H1 (cell line): ENCODE measurements at regions not wholly inside any gene's neighbourhood (a gene's known extent, or its start where the extent isn't known, plus 50 kb on each side); places are given as distances from the start of the nearest gene placed in this dataset.

ENCODE experiments used
- CTCF ChIA-PET: fragments of 300-600 bp; sonication (Branson Sonifier 250); formaldehyde crosslinking; loops from one replicate; lab custom pipeline; 2021; ENCODE audit not compliant: partially characterized antibody; lab: Charles Lee
- POLR2A ChIA-PET: fragments of 300-600 bp; sonication (Branson Sonifier 250); formaldehyde crosslinking; loops from one replicate; lab custom pipeline; 2021; ENCODE audit warnings: inconsistent platforms; ENCODE audit not compliant: partially characterized antibody; lab: Charles Lee
- DNase-seq, 2 experiments: peaks; one replicate each; pipeline versions ENCODE4 v3.0.0 to v3.0.0-alpha.2; 2010 to 2022; ENCODE audit warnings: low spot score in 2 of 2, low read depth in 1 of 2, mixed read lengths in 1 of 2
- FAIRE-seq: peaks from 2 replicates; lab custom pipeline; 2011; peaks lifted over from hg19 to GRCh38; lab: Jason Lieb, UNC
- H2AFZ ChIP-seq: 2 replicates; pipeline ENCODE4 v1.8.1; 2012; ENCODE audit warnings: low read length, inconsistent platforms
- H2AK5ac ChIP-seq: 2 replicates; pipeline ENCODE4 v1.6.1; 2013; ENCODE audit warnings: low read depth, low read length
- H2BK120ac ChIP-seq: replicated peaks from 2 replicates; pipeline ENCODE3; 2013; ENCODE audit warnings: low read depth, low read length, inconsistent platforms
- H2BK12ac ChIP-seq: 2 replicates; pipeline ENCODE4 v1.6.1; 2013; ENCODE audit warnings: low read depth, low read length
- H2BK15ac ChIP-seq: 2 replicates; pipeline ENCODE4 v1.6.1; 2013; ENCODE audit warnings: low read length
- H2BK20ac ChIP-seq: 2 replicates; pipeline ENCODE4 v1.6.1; 2013; ENCODE audit warnings: low read length
- H2BK5ac ChIP-seq: 2 replicates; pipeline ENCODE4 v1.6.1; 2013; ENCODE audit warnings: low read depth, low read length
- H3K14ac ChIP-seq: 2 replicates; pipeline ENCODE4 v1.6.1; 2013; ENCODE audit warnings: inconsistent platforms; ENCODE audit not compliant: insufficient read length
- H3K18ac ChIP-seq: 2 replicates; pipeline ENCODE4 v1.6.1; 2013; ENCODE audit warnings: low read length; ENCODE audit errors: extremely low read depth
- H3K23ac ChIP-seq: 2 replicates; pipeline ENCODE4 v1.6.1; 2013; ENCODE audit warnings: inconsistent platforms; ENCODE audit not compliant: insufficient read length
- H3K23me2 ChIP-seq: 2 replicates; pipeline ENCODE4 v1.6.1; 2013; ENCODE audit warnings: low read depth, low read length
- H3K27ac ChIP-seq: 2 replicates; pipeline ENCODE4 v1.6.1; 2011; ENCODE audit warnings: low read depth, low read length, inconsistent platforms
- H3K27me3 ChIP-seq, 4 experiments: replicated peaks in 1 of 4; 1 replicate in 1 of 4; 2 replicates in 3 of 4; pipeline versions ENCODE4 v1.6.1 to v1.8.1; 2011 to 2013; ENCODE audit warnings: low read length in 3 of 4, mild to moderate bottlenecking in 3 of 4, inconsistent platforms in 2 of 4, mixed read lengths in 2 of 4, moderate library complexity in 1 of 4; ENCODE audit not compliant: control insufficient read depth in 3 of 4, insufficient read depth in 3 of 4; ENCODE audit errors: extremely low read depth in 1 of 4
- H3K36me3 ChIP-seq, 4 experiments: 2 replicates each; pipeline versions ENCODE4 v1.6.1 to v1.8.1; 2011 to 2013; ENCODE audit warnings: mild to moderate bottlenecking in 4 of 4, low read length in 3 of 4, moderate library complexity in 2 of 4, control low read depth in 1 of 4, inconsistent platforms in 1 of 4; ENCODE audit not compliant: insufficient read depth in 4 of 4, control insufficient read depth in 2 of 4
- H3K4ac ChIP-seq: replicated peaks from 2 replicates; pipeline ENCODE3; 2013; ENCODE audit warnings: low read length, low read depth, mixed read lengths, inconsistent platforms; ENCODE audit not compliant: insufficient read length
- H3K4me1 ChIP-seq, 4 experiments: replicated peaks in 1 of 4; 1 replicate in 1 of 4; 2 replicates in 3 of 4; pipeline versions ENCODE4 v1.6.1 to v1.8.1; 2011 to 2013; ENCODE audit warnings: low read length in 3 of 4, inconsistent platforms in 2 of 4, mixed read lengths in 1 of 4; ENCODE audit not compliant: insufficient read depth in 4 of 4, control insufficient read depth in 3 of 4
- H3K4me2 ChIP-seq, 2 experiments: 2 replicates each; pipeline versions ENCODE4 v1.6.1 to v1.8.1; 2011 to 2013; ENCODE audit warnings: low read depth in 2 of 2, low read length in 2 of 2, control low read depth in 1 of 2, inconsistent platforms in 1 of 2, mild to moderate bottlenecking in 1 of 2; ENCODE audit not compliant: insufficient read depth in 1 of 2
- H3K4me3 ChIP-seq, 4 experiments: fragments of 200-600, 300-600 bp in 1 of 4; sonication (generic), shearing (Covaris generic), sonication (Bioruptor Twin) in 1 of 4; 2 replicates each; pipeline versions ENCODE4 v1.5.1 to v1.8.1; 2011 to 2016; ENCODE audit warnings: low read length in 4 of 4, low read depth in 3 of 4, control low read depth in 2 of 4, inconsistent platforms in 2 of 4, mild to moderate bottlenecking in 2 of 4, mixed read lengths in 1 of 4, moderate library complexity in 1 of 4; ENCODE audit not compliant: insufficient read depth in 2 of 4; ENCODE audit errors: extremely low read depth in 1 of 4
- H3K56ac ChIP-seq: replicated peaks from 2 replicates; pipeline ENCODE3; 2013; ENCODE audit warnings: low read depth, mild to moderate bottlenecking, mixed read lengths, low read length, inconsistent platforms; ENCODE audit not compliant: insufficient read length
- H3K79me1 ChIP-seq: 2 replicates; pipeline ENCODE4 v1.6.1; 2013; ENCODE audit warnings: low read depth, low read length, control low read depth
- H3K79me2 ChIP-seq, 2 experiments: 2 replicates each; pipeline versions ENCODE4 v1.6.1 to v1.8.1; 2012 to 2013; ENCODE audit warnings: low read length in 2 of 2, mild to moderate bottlenecking in 2 of 2, inconsistent platforms in 1 of 2; ENCODE audit not compliant: insufficient read depth in 2 of 2, control insufficient read depth in 1 of 2
- H3K9ac ChIP-seq, 4 experiments: replicated peaks in 1 of 4; 1 replicate in 1 of 4; 2 replicates in 3 of 4; pipeline versions ENCODE4 v1.6.1 to v1.8.1; 2011 to 2013; ENCODE audit warnings: low read depth in 3 of 4, low read length in 3 of 4, control low read depth in 2 of 4, mild to moderate bottlenecking in 2 of 4, moderate library complexity in 2 of 4, inconsistent platforms in 1 of 4; ENCODE audit errors: extremely low read depth in 1 of 4
- H3K9me3 ChIP-seq, 2 experiments: 2 replicates each; pipeline versions ENCODE4 v1.6.1 to v1.8.1; 2012 to 2013; ENCODE audit warnings: mild to moderate bottlenecking in 2 of 2, moderate library complexity in 2 of 2, control low read depth in 1 of 2, inconsistent platforms in 1 of 2, low read depth in 1 of 2, low read length in 1 of 2, mixed read lengths in 1 of 2; ENCODE audit not compliant: insufficient read depth in 2 of 2
- H4K20me1 ChIP-seq, 2 experiments: replicated peaks in 1 of 2; 2 replicates each; pipeline versions ENCODE3 to v1.8.1; 2011 to 2013; ENCODE audit warnings: inconsistent platforms in 2 of 2, low read length in 2 of 2, mild to moderate bottlenecking in 1 of 2; ENCODE audit not compliant: insufficient read depth in 2 of 2, control insufficient read depth in 1 of 2
- H4K5ac ChIP-seq: 2 replicates; pipeline ENCODE4 v1.6.1; 2013; ENCODE audit warnings: low read length, low read depth, mixed read lengths, inconsistent platforms; ENCODE audit not compliant: insufficient read length
- H4K8ac ChIP-seq: 2 replicates; pipeline ENCODE4 v1.8.0; 2013; ENCODE audit warnings: mild to moderate bottlenecking, moderate library complexity, low read length, inconsistent platforms; ENCODE audit not compliant: insufficient read depth; ENCODE audit errors: extremely low read depth
- H4K91ac ChIP-seq: replicated peaks from 2 replicates; pipeline ENCODE3; 2013; ENCODE audit warnings: low read length, mixed read lengths, inconsistent platforms; ENCODE audit not compliant: insufficient read length
- EP300 ChIP-seq, 2 experiments: IDR thresholded peaks; 1 replicate in 1 of 2; 2 replicates in 1 of 2; pipeline ENCODE4 v1.6.1; 2011 to 2012; ENCODE audit warnings: low read depth in 2 of 2, low read length in 2 of 2, mild to moderate bottlenecking in 2 of 2, borderline replicate concordance in 1 of 2, inconsistent platforms in 1 of 2, moderate library complexity in 1 of 2
- MAX ChIP-seq: IDR thresholded peaks from 2 replicates; pipeline ENCODE4 v1.6.1; 2012; ENCODE audit warnings: inconsistent platforms
- NRF1 ChIP-seq: IDR thresholded peaks from 2 replicates; pipeline ENCODE4 v1.6.1; 2011; ENCODE audit warnings: mild to moderate bottlenecking, low read depth, low read length, improper control_type of control experiment
- SP2 ChIP-seq: IDR thresholded peaks from 2 replicates; pipeline ENCODE4 v1.6.1; 2012; ENCODE audit warnings: mild to moderate bottlenecking, low read length, inconsistent platforms
- WGBS, 2 experiments: shearing (Covaris generic) in 1 of 2; methylation state at CpG; one replicate each; pipeline versions ENCODE4 v1.1.6 to v1.1.7; 2013 to 2015; ENCODE audit warnings: low lambda C conversion rate in 2 of 2, mixed read lengths in 2 of 2, inconsistent platforms in 1 of 2, low coverage in 1 of 2, missing lambda C conversion rate in 1 of 2; ENCODE audit not compliant: insufficient replicate concordance in 2 of 2, insufficient coverage in 1 of 2, insufficient read length in 1 of 2; ENCODE audit errors: extremely low coverage in 1 of 2, missing lambda C conversion rate in 1 of 2; 5-methylcytosine and 5-hydroxymethylcytosine counted together
- TF ChIP-seq, protein P1 (sequence below): IDR thresholded peaks from 2 replicates; pipeline ENCODE4 v1.6.1; 2012; ENCODE audit warnings: inconsistent platforms

DNA sequence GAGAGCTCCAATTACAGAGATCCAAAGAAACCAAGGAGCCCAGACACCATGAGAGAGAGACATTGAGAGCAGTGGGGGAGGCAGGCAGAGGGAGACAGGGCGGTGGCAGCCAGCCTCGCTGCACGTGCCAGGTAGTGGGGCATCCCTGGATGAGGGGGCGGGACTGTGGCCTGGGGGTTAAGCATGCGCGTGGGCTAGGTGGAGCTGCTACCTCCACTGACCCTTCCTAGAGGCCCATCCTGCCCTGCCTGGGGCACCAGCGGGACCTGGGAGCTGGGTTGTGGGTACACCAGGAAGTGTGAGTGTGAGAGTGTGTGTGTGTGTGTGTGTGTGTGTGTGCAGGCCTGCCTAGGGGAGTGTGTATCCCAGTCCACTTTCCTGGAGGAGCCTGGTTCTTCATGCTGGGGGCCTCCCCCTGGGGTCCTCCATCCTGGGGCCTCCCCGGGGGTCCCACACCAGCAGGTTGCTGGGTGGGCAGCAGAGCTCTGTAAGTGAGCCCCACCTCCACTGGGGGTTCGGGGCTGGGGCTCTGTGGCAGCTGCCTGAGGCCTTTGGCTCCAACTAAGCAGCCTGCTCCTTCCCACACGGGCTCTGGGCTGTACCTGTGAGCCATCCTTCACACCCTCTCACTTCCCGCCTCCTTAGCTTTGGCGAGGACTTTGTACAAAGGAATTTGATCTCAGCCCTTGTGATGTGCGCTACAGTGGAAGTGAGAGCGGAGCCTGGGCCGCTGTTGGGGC lies 127.4 kb downstream of the IRF8 start:
- Histone ChIP-seq H4K8ac (no peak overlapping the region), H2AFZ (no peak overlapping the region), H3K36me3 (no peaks in the 10 kb centered on the region), H3K4me2 (no peak overlapping the region), H2BK120ac (no peak overlapping the region), H3K4me1 (peaks cover 0 to 3% (median 0%) of the 10 kb centered on the region in 4 experiments; a peak in 3 of 7 replicates), H3K9me3 (peaks cover 3 to 14% of the 10 kb centered on the region in 2 experiments; a peak in 3 of 4 replicates), H3K4me3 (no peak overlapping the region), H4K5ac (no peak overlapping the region), H4K20me1 (no peaks in the 10 kb centered on the region), H3K18ac (no peak overlapping the region), H3K27ac (no peak overlapping the region), H3K14ac (no peak overlapping the region), H2BK5ac (no peak overlapping the region), H3K4ac (no peak overlapping the region), H3K23ac (no peak overlapping the region), H2AK5ac (no peak overlapping the region), H2BK12ac (no peak overlapping the region), H3K79me2 (no peaks in the 10 kb centered on the region), H3K79me1 (no peaks in the 10 kb centered on the region), H2BK20ac (no peak overlapping the region), H3K23me2 (no peaks in the 10 kb centered on the region), H4K91ac (no peak overlapping the region), H3K27me3 (no peaks in the 10 kb centered on the region; a peak in 1 of 7 replicates), H3K9ac (no peak overlapping the region), H3K56ac (no peak overlapping the region), H2BK15ac (no peak overlapping the region)
- no peak for FAIRE-seq
- WGBS, 2 experiments, result 86% methylated on average over 15 of the region's 15 CpGs; no CpG with 5 or more reads in 1 of the 2 experiments
- ChIA-PET CTCF (interaction anchor here (0.6 to 2.8 kb wide), 12 partner anchors 10 to 1035 kb away, joined by 3 to 12 read pairs (median 4); no protein-coding TSS in a partner anchor), POLR2A (interaction anchor here (0.6 to 0.7 kb wide), 2 partner anchors 18 to 652 kb away, joined by 3 to 5 read pairs; no protein-coding TSS in a partner anchor)
- TF ChIP-seq EP300 (IDR thresholded peaks at IDR 0.05; ENCODE audit: borderline replicate concordance in 1 of 2, low read depth in 2 of 2, low read length in 2 of 2), result no peak
- peak; percentile 61; the same call in 1 of the 2 replicates for TF ChIP-seq MAX
- no peak for TF ChIP-seq SP2
- TF ChIP-seq NRF1, result no peak
- TF ChIP-seq, protein P1, sequence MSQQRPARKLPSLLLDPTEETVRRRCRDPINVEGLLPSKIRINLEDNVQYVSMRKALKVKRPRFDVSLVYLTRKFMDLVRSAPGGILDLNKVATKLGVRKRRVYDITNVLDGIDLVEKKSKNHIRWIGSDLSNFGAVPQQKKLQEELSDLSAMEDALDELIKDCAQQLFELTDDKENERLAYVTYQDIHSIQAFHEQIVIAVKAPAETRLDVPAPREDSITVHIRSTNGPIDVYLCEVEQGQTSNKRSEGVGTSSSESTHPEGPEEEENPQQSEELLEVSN, result peak; percentile 89
- no peak for DNase-seq
